K562 (cell line): ENCODE measurements at regions not wholly inside any gene's neighbourhood (a gene's known extent, or its start where the extent isn't known, plus 50 kb on each side); places are given as distances from the start of the nearest gene placed in this dataset.

Source experiments
- ATAC-seq: fragments of 200-7000 bp; cut with Tn5 transposase; 3 replicates; pipeline ENCODE4 v1.9.1; 2020; ENCODE audit warnings: moderate library complexity
- BruUV-seq: library from RNA; stranded (reverse); fragments of 400-500 nt; replicated peaks from 2 replicates; lab custom pipeline; 2021; lab: Mats Ljungman, UMichigan
- CTCF ChIA-PET: fragments of 300-600 bp; formaldehyde crosslinking; extraction: SDS; loops from one replicate; lab custom pipeline; 2021; ENCODE audit warnings: low intra/inter-chr PET ratio; lab: Yijun Ruan, JAX
- POLR2A ChIA-PET: fragments of 300-600, 350-650 bp; sonication (Branson Sonifier 250); formaldehyde crosslinking; extraction: SDS; loops from one replicate; lab custom pipeline; 2021; ENCODE audit warnings: antibody characterized with exemption, inconsistent platforms; lab: Yijun Ruan, JAX
- DNase-seq, 4 experiments: peaks; one replicate each; pipeline versions ENCODE4 v3.0.0 to v3.0.0-alpha.2; 2011 to 2018; ENCODE audit warnings: low spot score in 3 of 4, mixed read lengths in 3 of 4; ENCODE audit errors: extremely low read depth in 1 of 4
- FAIRE-seq: peaks from 2 replicates; lab custom pipeline; 2011; peaks lifted over from hg19 to GRCh38; lab: Jason Lieb, UNC
- H2AFZ ChIP-seq: 2 replicates; pipeline ENCODE4 v1.6.0; 2011; ENCODE audit warnings: low read depth, low read length, control low read depth, inconsistent platforms
- H3K27ac ChIP-seq: fragments of 200-600 bp; 3 replicates; pipeline ENCODE4 v1.8.0; 2011; ENCODE audit warnings: low read depth, mild to moderate bottlenecking, control low read depth, inconsistent platforms, low read length, moderate library complexity, mixed read lengths; ENCODE audit errors: extremely low read depth
- H3K27me3 ChIP-seq, 2 experiments: fragments of 300-600 bp in 1 of 2; 2 replicates in 1 of 2; 3 replicates in 1 of 2; pipeline versions ENCODE4 v1.6.0 to v1.8.0; 2011; ENCODE audit warnings: inconsistent platforms in 2 of 2, low read length in 2 of 2, mild to moderate bottlenecking in 1 of 2, mixed read lengths in 1 of 2, moderate library complexity in 1 of 2; ENCODE audit not compliant: control insufficient read depth in 2 of 2, insufficient read depth in 2 of 2
- H3K36me3 ChIP-seq: fragments of 300-600 bp; 3 replicates; pipeline ENCODE4 v1.8.0; 2011; ENCODE audit warnings: mild to moderate bottlenecking, low read length, inconsistent platforms; ENCODE audit not compliant: control insufficient read depth, insufficient read depth
- H3K4me1 ChIP-seq, 2 experiments: fragments of 200-600 bp in 1 of 2; replicated peaks in 1 of 2; 2 replicates in 1 of 2; 3 replicates in 1 of 2; pipeline versions ENCODE4 v1.5.1 to v1.8.0; 2011; ENCODE audit warnings: inconsistent platforms in 2 of 2, low read length in 2 of 2, mild to moderate bottlenecking in 1 of 2, mixed read lengths in 1 of 2, moderate library complexity in 1 of 2; ENCODE audit not compliant: control insufficient read depth in 2 of 2, insufficient read depth in 2 of 2
- H3K4me2 ChIP-seq: 2 replicates; pipeline ENCODE4 v1.6.1; 2011; ENCODE audit warnings: low read length, control low read depth, inconsistent platforms, mixed read lengths; ENCODE audit not compliant: insufficient read depth
- H3K4me3 ChIP-seq: fragments of 200-600 bp; sonication (generic), shearing (Covaris generic); 2 replicates; pipeline ENCODE4 v1.5.1; 2016; ENCODE audit warnings: control low read depth, inconsistent platforms
- H3K79me2 ChIP-seq: fragments of 200-600 bp; 3 replicates; pipeline ENCODE4 v1.8.0; 2011; ENCODE audit warnings: low read length, inconsistent platforms; ENCODE audit not compliant: control insufficient read depth, insufficient read depth
- H3K9ac ChIP-seq, 2 experiments: 2 replicates each; pipeline versions ENCODE4 v1.6.0 to v1.6.1; 2011; ENCODE audit warnings: low read depth in 2 of 2, low read length in 2 of 2, control low read depth in 1 of 2, inconsistent platforms in 1 of 2, mild to moderate bottlenecking in 1 of 2, mixed read lengths in 1 of 2; ENCODE audit not compliant: insufficient read depth in 1 of 2
- H3K9me1 ChIP-seq: one replicate; pipeline ENCODE4 v1.6.0; 2011; ENCODE audit warnings: inconsistent platforms, mild to moderate bottlenecking, low read length, moderate library complexity; ENCODE audit not compliant: control insufficient read depth, insufficient read depth
- H3K9me3 ChIP-seq: replicated peaks from 2 replicates; pipeline ENCODE4 v1.5.1; 2011; ENCODE audit warnings: low read depth, low read length, inconsistent platforms; ENCODE audit not compliant: control insufficient read depth, insufficient read depth
- H4K20me1 ChIP-seq: replicated peaks from 2 replicates; pipeline ENCODE4 v1.6.1; 2011; ENCODE audit warnings: low read length, inconsistent platforms, mixed read lengths; ENCODE audit not compliant: control insufficient read depth, insufficient read depth
- ARHGAP35 ChIP-seq: fragments of 450-650 bp; IDR thresholded peaks from 2 replicates; pipeline ENCODE4 v1.6.1; 2018; ENCODE audit not compliant: partially characterized antibody
- ELF2 ChIP-seq: fragments of 250-450 bp; sonication (Bioruptor Pico); IDR thresholded peaks from 2 replicates; pipeline ENCODE4 v1.5.0; 2021; ENCODE audit warnings: mild to moderate bottlenecking
- FOXP1 ChIP-seq: sonication (generic); formaldehyde crosslinking; IDR thresholded peaks from 2 replicates; pipeline ENCODE4 v1.8.0; 2022; ENCODE audit warnings: mild to moderate bottlenecking, missing genetic modification reagents
- NFE2L1 ChIP-seq: fragments of 450-650 bp; IDR thresholded peaks from 2 replicates; pipeline ENCODE4 v1.6.1; 2016; ENCODE audit warnings: missing genetic modification characterization, low read depth, mild to moderate bottlenecking, missing compliant biosample characterization, moderate library complexity, borderline replicate concordance
- NR2C2 ChIP-seq, 2 experiments: fragments of 200-800 bp in 1 of 2; sonication (Bioruptor generic) in 1 of 2; sonication (generic) in 1 of 2; formaldehyde crosslinking in 1 of 2; IDR thresholded peaks; 2 replicates each; pipeline versions ENCODE4 v1.6.1 to v1.8.0; 2016 to 2022; ENCODE audit warnings: mild to moderate bottlenecking in 1 of 2, missing compliant biosample characterization in 1 of 2, missing genetic modification characterization in 1 of 2, missing genetic modification reagents in 1 of 2
- PRDM10 ChIP-seq: fragments of 450-650 bp; IDR thresholded peaks from 2 replicates; pipeline ENCODE4 v1.6.1; 2018; ENCODE audit not compliant: partially characterized antibody
- ZBTB7A ChIP-seq: IDR thresholded peaks from 2 replicates; pipeline ENCODE4 v1.6.1; 2011; ENCODE audit warnings: low read depth, mild to moderate bottlenecking, low read length, moderate library complexity, borderline replicate concordance; ENCODE audit not compliant: control insufficient read depth
- ZFP36 ChIP-seq: fragments of 150-350 bp; IDR thresholded peaks from 2 replicates; pipeline ENCODE4 v1.6.1; 2018; ENCODE audit warnings: low read length, low read depth; ENCODE audit not compliant: partially characterized antibody
- ZNF165 ChIP-seq: fragments of 250-450 bp; sonication (Bioruptor Pico); IDR thresholded peaks from 2 replicates; pipeline ENCODE4 v1.4.0; 2020; ENCODE audit warnings: borderline replicate concordance
- ZNF280A ChIP-seq: fragments of 450-650 bp; IDR thresholded peaks from 2 replicates; pipeline ENCODE4 v1.6.1; 2018; ENCODE audit warnings: mild to moderate bottlenecking, low read depth; ENCODE audit not compliant: partially characterized antibody
- whole genome bisulfite sequencing: fragments of 100-300 bp; shearing (Covaris generic); methylation state at CpG from one replicate; pipeline ENCODE4 v1.1.6; 2016; ENCODE audit warnings: low coverage, mixed read lengths; ENCODE audit not compliant: insufficient coverage; ENCODE audit errors: missing lambda C conversion rate; 5-methylcytosine and 5-hydroxymethylcytosine counted together
- in situ Hi-C: fragments of 300-500 bp; cut with MboI; formaldehyde crosslinking; loops from 4 replicates; pipeline ENCODE4 v1.15.0; 2018; ENCODE audit warnings: inconsistent platforms, mixed read lengths
- intact Hi-C: fragments of 100-400 bp; cut with micrococcal nuclease; formaldehyde crosslinking; loops from 2 replicates; pipeline ENCODE4 v1.14.2; 2022
- TF ChIP-seq, protein P1 (sequence below): fragments of 250-450 bp; sonication (Bioruptor Pico); IDR thresholded peaks from 2 replicates; pipeline ENCODE4 v1.4.0; 2020; ENCODE audit warnings: mild to moderate bottlenecking, moderate library complexity
- TF ChIP-seq, protein P2 (sequence below): sonication (generic); formaldehyde crosslinking; IDR thresholded peaks from 2 replicates; pipeline ENCODE4 v1.8.1; 2023; ENCODE audit warnings: mild to moderate bottlenecking, missing genetic modification reagents

DNA sequence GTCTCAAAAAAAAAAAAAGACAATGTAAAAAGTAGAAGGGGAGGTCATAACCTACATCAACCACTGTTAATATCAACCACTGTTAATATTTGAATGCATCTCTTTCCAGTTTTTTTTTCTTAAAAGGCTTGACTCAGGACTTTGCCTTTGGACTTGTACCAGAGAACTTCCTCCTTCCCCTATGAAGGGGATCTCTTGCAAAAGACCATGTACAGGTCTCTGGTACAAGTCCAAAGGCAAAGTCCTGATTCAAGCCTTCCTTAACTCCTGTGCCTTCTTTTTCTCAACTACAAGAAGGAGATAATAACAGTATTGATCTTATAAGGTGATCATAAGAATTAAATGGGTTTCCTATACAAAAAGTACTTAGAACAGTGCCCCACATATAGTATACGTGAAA lies 563.5 kb downstream of the BUD13 start:
- in situ Hi-C loops = no loop called here
- H2AFZ ChIP-seq = no peak overlapping the region
- DNase-seq (no peak), ATAC-seq (no peak), FAIRE-seq (no peak)
- no peaks in the 10 kb centered on the region for H3K9me1 ChIP-seq
- no TSS peak for BruUV-seq
- POLR2A ChIA-PET = no interaction called here
- 0% methylated on average over 1 of the region's 1 CpG for WGBS
- no peaks in the 10 kb centered on the region for H3K4me1 ChIP-seq
- no peak overlapping the region for H3K4me3 ChIP-seq
- no peak overlapping the region for H3K27ac ChIP-seq
- H3K36me3 ChIP-seq = no peaks in the 10 kb centered on the region
- CTCF ChIA-PET = no interaction called here
- intact Hi-C loops = no loop called here
- H3K9ac ChIP-seq = no peak overlapping the region
- peaks cover 0 to 17% of the 10 kb centered on the region in 2 experiments; a peak in 3 of 5 replicates for H3K27me3 ChIP-seq
- H3K9me3 ChIP-seq = no peaks in the 10 kb centered on the region
- no peaks in the 10 kb centered on the region for H4K20me1 ChIP-seq
- no peaks in the 10 kb centered on the region for H3K79me2 ChIP-seq
- no peak overlapping the region for H3K4me2 ChIP-seq
- TF ChIP-seq ZNF165 (CRISPR knock-in tag) (no peak), PRDM10 (no peak), ELF2 (CRISPR knock-in tag) (no peak), ZFP36 (no peak), NFE2L1 (no peak), ZBTB7A (no peak), NR2C2 (CRISPR knock-in tag; IDR thresholded peaks at IDR 0.05) (no peak), NR2C2 (tag; IDR thresholded peaks at IDR 0.05) (no peak), ZNF280A (no peak), ARHGAP35 (no peak), FOXP1 (CRISPR knock-in tag) (no peak)
- TF ChIP-seq, protein P1, sequence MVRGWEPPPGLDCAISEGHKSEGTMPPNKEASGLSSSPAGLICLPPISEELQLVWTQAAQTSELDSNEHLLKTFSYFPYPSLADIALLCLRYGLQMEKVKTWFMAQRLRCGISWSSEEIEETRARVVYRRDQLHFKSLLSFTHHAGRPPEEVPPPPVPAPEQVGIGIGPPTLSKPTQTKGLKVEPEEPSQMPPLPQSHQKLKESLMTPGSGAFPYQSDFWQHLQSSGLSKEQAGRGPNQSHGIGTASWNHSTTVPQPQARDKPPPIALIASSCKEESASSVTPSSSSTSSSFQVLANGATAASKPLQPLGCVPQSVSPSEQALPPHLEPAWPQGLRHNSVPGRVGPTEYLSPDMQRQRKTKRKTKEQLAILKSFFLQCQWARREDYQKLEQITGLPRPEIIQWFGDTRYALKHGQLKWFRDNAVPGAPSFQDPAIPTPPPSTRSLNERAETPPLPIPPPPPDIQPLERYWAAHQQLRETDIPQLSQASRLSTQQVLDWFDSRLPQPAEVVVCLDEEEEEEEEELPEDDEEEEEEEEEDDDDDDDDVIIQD (CRISPR knock-in tag) = no peak
- TF ChIP-seq, protein P2, sequence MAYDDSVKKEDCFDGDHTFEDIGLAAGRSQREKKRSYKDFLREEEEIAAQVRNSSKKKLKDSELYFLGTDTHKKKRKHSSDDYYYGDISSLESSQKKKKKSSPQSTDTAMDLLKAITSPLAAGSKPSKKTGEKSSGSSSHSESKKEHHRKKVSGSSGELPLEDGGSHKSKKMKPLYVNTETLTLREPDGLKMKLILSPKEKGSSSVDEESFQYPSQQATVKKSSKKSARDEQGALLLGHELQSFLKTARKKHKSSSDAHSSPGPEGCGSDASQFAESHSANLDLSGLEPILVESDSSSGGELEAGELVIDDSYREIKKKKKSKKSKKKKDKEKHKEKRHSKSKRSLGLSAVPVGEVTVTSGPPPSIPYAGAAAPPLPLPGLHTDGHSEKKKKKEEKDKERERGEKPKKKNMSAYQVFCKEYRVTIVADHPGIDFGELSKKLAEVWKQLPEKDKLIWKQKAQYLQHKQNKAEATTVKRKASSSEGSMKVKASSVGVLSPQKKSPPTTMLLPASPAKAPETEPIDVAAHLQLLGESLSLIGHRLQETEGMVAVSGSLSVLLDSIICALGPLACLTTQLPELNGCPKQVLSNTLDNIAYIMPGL (CRISPR knock-in tag) = no peak
